H1 (cell line): ENCODE measurements at regions not wholly inside any gene's neighbourhood (a gene's known extent, or its start where the extent isn't known, plus 50 kb on each side); places are given as distances from the start of the nearest gene placed in this dataset.

Experiments
- ATF3 ChIP-seq: IDR thresholded peaks from 2 replicates; pipeline ENCODE4 v1.6.1; 2011; ENCODE audit warnings: low read depth, mild to moderate bottlenecking, low read length; ENCODE audit not compliant: insufficient read depth
- HDAC6 ChIP-seq: IDR thresholded peaks from one replicate; pipeline ENCODE4 v1.7.1; 2012; ENCODE audit warnings: low read depth, mild to moderate bottlenecking, inconsistent platforms, low read length, moderate library complexity

- no peak for TF ChIP-seq ATF3
- TF ChIP-seq HDAC6: no peak
Observed at GRCh38 chr20:24866008-24866407, 83.1 kb upstream of the CST7 start (continued).
